NCI-H2029 (cell line): ENCODE measurements at regions not wholly inside any gene's neighbourhood (a gene's known extent, or its start where the extent isn't known, plus 50 kb on each side); places are given as distances from the start of the nearest gene placed in this dataset.
A peak's percentile ranks its signal among the peaks of the same experiment; 100 is the strongest.
"Not testable (repeated sequence)": the region's sequence is repeated elsewhere in the genome, so short reads cannot be mapped to it uniquely, and the experiment has no call there.

Source experiments
- DNase-seq: peaks from one replicate; lab custom pipeline; 2025; lab: John Stamatoyannopoulos, UW

DNA sequence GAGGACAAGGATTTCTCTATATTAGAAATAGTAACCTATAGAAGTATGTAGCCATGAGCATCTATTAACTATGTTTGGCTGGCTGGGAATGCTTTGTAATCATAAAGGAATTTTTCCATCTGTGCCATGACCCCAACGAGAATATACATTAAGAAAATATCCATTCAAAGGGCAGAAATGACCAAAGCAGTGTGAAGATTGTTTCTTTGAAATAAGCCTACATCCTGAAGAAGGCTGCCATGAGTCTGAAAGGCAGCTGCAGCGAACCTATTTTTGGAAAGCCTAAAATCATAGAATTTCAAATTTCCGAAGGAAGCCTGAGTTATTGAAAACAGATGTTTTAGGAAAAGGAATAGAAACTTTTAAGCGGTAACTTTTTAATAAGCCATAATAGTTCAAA, 244.2 kb upstream of the FOXK1 start:
- no peak for DNase-seq

DNA sequence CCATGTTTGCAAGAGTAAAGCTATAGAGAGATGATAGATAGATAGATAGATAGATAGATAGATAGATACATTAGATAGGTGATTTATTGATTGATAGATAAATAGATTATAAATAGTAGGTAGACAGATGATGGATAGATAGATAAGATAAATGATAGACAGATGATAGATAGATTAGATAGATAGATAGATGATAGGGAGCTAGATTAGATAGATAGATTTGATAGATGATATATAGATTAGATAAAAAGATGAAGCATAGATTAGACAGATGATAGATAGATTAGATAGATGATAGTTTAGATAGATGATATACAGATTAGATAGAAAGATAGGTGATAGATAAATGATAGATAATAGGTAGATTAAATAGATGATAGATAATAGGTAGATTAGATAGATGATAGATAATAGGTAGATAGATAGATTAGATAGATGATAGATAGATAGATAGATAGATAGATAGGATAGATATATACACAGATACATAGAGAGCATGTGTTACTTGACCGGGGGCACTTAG, 243.3 kb upstream of the FOXK1 start:
- no peak for DNase-seq

DNA sequence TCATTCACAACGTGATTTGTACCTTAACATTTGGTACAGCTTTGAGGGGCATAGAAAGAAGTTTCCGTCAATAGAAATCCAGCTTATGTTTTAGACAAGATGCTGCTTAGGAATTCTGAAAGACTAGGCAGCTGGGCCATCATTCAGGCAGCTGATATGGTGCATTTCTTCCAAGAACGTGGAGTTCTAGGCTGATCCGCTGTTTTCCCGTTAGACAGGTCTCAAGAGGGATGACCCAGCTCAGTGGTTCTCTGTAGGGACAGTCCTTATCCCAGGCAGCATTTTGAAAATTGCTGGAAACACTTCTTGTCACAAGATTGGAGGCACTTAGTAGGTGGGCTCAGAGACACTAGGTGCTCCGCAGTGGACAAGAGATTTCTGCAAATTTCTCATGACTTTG, 242.7 kb upstream of the FOXK1 start:
- DNase-seq = no peak

DNA sequence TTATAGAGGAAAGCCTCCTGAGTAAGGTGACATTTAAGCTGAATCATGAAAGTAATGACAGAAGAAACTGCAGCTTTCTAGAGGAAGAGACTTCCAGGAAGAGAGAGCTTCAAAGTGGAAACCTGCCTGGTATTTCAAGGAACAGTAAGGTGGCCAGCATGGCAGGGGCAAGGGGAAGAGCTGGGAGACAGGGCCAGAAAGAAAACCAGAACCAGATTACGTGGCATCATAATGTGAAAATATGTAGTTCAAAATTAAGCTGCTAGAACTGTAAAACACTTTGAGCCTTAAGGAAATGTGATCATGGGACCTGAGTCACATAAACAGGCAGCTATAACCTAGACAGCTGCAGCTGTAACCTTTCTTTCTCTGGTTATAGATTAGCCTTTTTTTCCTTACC, 238.0 kb upstream of the FOXK1 start:
- no peak for DNase-seq

DNA sequence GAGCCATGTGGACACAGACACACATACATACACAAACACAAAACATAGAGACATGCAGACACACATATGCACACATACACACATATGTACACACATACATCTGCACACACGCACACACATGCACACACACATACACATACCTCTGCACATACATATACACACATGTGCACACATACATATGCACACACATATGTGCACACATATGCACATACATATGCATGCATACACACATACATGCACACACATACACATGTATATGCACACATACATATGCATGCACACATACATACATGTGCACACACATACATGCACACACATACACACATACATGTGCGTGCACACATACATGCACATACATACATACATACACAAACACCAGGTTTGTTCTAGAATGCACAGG, 236.3 kb upstream of the FOXK1 start:
- no peak for DNase-seq

DNA sequence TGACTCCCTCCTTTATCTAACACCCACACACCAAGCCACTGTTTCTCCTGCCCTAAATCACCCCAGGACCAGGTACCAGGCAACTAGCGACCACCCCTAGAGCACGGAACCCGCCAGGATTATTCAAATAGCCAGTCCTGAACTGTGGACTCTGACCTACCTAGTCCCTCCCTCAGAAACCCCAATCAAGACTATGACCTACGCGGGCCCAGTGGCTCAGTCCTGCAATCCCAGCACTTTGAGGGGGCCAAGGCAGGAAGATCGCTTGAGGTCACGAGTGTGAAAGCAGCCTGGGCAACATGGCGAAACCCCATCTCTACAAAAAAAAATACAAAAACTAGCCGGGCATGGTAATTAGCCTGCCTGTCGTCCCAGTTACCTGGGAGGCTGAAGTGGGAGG, 232.8 kb upstream of the FOXK1 start:
- DNase-seq = no peak

DNA sequence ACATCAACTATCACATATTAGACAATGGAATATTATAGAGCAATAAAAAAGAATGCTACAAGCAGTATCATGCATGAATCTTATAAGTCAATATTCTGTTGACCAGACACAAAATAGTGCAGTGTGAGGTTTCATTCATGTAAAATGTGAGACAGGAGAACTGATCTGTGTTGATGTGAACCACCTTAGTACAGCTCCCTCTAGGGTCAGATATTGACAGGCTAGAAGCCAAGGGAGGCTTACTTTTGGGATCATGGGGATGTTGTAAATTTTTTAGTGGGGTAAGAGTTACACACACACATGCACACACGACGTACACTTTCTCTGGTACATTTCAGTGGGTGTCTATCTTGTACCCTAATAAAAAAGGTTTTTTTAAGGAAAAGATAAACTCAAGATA, 231.6 kb upstream of the FOXK1 start:
- no peak for DNase-seq

DNA sequence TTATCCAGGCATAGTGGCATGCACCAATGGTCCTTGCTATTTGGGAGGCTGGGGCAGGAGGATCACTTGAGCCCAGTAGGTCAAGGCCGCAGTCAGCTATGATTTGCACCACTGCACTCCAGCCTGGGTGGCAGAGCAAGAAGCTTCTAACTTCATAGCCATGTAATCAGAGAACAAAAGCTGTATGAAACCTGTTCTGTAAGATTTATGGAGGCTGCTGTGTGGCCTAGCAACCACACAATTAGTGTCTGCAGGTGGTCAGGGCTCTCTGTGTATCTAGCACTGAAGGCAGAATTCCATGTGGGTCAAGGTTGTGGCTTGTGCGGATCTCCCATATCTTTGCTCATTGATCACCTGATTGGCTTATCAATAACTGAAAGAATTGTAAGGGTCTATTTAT, 221.5 kb upstream of the FOXK1 start:
- DNase-seq = no peak

DNA sequence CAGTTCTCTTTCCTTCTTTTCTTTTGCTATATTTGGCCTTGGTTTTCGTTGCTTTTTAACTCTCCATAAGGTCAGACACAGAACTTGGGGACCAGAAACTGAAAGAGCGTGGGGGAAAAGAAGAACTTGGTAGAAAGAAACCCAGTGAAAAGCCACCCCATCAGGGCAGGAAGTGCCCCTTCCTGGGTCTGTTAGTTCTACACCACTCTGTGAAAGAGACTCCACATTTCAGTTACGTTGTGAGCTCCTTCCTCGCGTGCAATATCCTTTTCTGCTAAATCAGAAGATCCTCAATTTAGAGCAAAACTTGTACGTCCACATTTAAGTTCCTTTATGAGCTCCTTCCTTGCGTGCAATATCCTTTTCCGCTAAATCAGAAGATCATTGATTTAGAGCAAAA, 220.6 kb upstream of the FOXK1 start:
- DNase-seq = no peak

DNA sequence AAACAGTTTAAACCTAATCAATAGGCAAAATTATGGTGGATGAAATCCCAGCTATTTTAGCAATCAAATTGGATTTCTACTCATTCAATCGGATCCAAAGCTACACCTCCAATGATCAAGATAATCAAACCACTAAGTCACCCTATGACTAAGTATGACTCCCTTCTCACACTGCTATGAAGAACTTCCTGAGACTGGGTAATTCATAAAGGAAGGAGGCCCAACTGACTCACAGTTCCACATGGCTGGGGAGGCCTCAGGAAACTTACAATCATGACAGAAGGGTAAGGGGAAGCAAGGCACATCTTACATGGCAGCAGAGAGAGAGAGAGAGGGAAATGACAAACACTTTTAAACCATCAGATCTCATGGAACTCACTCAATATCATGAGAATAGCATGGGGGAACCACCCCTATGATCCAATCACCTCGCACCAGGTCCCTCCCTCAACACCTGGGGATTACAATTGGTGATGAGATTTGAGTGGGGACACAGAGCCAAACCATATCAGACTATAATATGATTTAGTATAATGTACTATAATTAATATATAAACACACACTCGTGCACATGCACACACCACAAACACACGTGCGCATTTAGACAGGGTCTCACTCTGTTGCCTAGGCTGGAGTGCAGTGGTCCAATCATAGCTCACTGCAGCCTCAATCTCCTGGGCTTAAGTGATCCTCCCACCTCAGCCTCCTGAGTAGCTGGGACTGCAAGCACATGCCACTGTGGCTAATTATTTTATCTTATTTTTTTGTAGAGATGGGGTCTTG, 213.6 kb upstream of the FOXK1 start:
- DNase-seq = no peak

DNA sequence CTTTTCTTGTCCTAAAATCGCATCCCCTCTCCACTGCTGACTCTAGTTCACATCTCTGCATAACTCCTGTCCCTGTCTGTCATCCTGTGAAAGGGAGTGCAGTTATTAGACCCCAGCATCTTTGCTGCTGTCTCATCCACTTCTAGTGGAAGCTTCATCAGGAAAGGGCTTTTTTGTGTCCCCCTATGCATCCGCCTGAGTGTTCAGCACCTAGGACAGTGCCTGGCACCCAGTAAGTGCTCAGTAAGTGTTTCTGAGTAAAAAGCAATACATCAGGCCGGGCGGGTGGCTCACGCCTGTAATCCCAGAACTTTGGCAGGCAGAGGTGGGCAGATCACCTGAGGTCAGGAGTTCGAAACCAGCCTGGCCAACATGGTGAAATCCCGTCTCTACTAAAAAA, 211.8 kb upstream of the FOXK1 start:
- DNase-seq = no peak

DNA sequence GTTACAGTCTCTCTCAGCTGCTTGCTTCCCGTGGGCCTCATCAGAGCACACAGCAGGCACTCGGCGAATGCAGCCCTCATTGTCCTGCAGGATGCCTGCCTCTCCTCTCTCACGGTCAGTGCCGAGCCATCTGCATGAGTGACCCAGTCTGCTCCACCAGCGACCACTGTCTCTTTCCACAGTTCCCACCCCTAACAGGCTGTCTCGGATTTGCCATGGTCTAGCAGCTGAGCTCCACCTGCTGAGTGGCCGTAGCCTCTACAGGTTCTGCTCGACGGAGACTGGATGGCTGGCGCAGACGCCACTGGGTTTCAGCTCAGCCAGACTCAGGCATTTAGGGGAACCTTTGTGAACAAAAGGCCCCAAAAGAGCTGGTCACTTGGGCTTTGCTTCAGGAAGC, 209.4 kb upstream of the FOXK1 start:
- DNase-seq = no peak

DNA sequence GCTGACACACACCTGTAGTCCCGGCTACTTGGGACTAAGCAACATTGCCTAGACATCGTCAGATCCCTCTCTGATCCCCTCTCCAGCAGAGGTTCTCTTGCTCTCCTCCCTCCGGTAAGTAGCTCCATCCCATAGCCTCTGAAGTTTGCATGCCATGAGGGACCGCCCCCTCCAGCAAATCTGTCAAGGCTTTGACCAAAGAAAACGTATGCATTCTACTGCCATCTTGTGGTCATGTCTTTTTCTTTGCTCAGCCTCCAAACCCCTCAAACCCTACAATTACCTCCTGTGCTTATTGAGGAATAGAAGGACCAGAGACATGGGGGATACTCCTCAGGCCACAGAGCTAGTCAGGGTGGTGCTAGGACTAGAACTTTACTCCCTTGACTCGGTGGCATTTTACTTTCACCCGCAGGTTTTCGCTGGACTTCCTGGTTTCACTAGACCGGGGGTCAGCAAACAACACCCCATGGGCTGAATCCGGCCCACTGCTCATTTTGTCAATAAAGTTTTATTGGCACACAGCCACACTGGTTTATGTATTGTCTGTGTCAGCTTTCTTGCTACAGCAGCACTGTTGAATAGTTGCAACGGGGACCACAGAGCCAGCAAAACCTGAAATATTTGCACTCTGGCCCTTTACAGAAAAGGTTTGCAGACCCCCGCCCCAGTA, 202.6 kb upstream of the FOXK1 start:
- peak; percentile 55 for DNase-seq

DNA sequence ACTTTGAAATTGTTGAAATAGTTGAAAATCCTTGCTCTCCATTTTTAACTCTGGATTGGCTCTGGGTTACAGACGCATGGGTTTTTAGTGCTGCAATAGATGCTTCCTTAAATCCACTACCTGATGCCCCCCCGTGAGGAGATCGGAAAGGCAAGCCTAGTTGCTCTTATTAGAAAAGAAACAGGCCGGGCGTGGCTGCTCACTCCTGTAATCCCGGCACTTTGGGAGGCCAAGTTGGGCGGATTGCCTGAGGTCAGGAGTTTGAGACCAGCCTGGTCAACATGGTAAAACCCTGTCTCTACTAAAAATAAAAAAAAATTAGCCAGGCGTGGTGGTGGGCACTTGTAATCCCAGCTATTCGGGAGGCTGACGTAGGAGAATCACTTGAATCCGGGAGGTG, 202.0 kb upstream of the FOXK1 start:
- DNase-seq = not testable (repeated sequence)

DNA sequence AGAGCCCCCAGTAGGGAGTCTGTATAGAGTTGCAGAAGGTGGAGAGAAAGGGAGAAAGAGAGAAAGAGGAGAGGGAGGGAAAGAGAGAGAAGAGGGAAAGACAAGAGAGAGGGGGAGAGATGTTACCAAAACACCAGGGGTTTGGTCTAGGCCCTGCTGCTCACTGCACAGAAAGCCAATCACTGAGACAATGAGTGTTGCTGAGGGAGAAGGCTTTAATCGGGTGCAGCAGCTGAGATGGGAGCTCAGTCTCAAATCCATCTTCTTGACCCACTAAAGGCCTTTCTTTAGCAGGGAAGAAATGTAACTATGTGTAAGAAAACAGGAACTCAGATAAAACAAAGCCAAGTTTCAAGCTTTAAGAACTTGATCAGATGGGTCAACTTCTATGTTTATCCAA, 198.2 kb upstream of the FOXK1 start:
- DNase-seq = no peak

DNA sequence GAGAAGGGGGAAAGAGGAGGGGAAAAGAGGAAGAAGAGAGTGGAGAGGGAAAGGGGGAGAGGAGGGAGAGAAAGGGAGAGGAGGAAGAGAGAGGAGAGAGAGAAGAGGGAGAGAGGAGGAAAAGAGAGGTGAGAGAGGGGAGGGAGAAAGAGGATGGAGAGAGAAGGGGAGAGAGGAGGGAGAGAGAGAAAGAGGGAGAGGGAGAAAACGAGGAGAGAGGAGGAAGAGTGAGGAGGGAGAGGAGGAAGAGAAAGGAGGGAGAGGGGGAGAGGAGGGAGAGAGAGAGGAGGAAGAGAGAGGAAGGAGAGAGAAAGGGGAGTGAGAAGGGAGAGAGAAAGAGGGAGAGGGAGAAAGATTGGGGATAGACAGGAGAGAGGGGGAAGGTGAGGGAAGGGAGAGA, 197.6 kb upstream of the FOXK1 start:
- DNase-seq = no peak

DNA sequence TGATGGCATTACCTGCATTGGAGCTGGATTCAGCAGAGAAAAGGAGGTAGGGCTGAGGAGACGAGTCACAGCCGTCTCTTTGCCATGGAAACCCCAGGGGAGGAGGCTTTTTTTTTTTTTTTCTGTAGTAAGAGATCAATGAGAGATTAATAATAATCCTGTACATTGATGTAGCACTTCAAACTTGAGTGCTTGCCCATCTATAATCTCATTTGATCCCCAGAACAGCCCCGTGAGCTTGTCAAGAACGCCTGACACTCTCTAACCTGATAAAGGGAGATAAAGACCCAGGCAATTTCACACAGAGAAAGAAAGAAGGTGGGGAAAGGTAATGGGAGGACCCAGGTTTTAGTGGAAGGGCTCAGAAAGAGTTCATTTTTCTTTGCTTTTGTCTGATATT, 195.2 kb upstream of the FOXK1 start:
- no peak for DNase-seq

DNA sequence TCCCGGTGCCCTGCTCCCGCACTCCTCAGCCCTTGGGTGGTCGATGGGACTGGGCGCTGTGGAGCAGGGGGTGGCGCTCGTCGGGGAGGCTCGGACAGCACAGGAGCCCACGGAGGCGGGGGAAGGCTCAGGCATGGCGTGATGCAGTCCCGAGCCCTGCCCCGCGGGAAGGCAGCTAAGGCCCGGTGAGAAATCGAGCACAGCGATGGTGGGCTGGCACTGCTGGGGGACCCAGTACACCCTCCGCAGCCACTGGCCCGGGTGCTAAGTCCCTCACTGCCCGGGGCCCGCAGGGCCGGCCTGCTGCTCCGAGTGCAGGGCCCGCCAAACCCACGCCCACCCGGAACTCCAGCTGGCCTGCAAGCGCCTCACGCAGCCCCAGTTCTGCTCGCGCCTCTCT, 185.2 kb upstream of the FOXK1 start:
- not testable (repeated sequence) for DNase-seq

DNA sequence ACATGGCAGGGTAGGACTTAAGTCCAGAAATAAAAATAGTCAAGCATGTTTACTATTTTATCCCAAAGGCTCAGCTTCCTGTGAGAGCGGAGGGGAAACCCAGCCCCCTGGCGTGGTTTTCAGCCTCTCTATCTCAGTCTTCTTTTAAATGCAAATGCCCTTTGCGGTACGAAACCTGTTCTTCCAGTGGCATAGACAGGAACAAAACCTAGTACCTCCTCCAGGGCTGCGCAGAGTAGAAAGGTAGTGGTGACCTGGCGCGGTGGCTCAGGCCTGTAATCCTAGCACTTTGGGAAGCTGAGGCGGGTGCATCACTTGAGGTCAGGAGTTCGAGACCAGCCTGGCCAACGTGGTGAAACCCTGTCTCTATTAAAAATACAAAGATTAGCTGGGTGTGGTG, 181.3 kb upstream of the FOXK1 start:
- DNase-seq = no peak

DNA sequence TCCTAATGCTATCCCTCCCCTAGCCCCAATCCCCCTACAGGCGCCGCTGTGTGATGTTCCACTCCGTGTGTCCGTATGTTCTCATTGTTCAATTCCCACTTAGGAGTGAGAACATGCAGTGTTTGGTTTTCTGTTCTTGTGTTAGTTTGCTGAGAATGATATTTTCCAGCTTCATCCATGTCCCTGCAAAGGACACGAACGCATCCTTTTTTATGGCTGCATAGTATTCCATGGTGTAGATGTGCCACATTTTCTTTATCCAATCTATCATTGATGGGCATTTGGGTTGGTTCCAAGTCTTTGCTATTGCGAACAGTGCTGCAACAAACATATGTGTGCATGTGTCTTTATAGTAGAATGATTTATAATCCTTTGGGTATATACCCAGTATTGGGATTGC, 174.2 kb upstream of the FOXK1 start:
- DNase-seq = not testable (repeated sequence)

DNA sequence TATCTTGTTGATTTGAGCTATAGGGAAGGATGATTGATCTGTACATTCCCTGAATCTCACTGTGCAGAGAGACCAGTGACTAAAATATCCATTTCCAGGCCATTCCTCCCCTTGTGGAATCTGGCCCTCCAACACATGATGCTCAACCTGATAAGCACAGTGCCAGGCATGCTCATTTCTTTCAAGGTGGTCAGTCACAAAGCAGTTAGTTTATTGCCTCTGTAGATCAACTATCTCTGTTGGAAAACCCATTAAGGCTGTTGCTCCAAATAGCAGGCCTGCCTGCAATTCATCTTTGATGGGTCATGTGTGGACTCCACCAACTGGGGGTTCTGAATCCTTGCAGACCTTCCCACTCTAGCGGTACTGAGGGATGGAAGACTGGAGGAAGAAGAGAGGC, 168.6 kb upstream of the FOXK1 start:
- no peak for DNase-seq

DNA sequence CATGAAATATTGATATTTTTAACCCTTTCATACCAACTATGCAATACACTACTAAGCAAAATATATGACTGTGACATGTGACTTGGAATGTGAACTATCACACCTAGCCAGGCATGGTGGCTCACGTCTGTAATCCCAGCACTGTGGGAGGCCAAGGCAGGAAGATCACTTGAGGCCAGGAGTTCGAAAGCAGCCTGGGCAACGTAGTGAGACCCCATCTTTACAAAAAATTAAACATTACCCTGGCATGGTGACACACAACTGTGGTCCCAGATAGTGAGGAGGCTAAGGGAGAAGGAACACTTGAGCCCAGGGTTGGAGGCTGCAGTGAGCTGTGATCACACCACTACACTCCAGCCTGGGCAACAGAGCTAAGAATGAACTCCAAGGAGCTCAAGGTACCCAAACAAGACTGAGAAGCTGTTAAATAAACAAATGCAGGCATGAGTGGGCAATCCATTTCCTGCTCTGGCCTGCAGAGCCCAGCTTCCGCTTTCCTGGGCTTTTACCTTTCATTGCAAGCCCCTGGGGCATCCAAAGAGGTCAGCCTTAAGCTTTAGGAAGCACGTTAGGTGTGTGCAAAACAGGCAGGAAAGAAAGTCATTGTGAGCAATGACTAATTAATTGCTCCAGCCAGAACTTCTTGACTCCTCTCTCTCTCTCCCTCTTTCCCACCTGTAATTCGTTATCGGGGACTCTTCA, 162.1 kb upstream of the FOXK1 start:
- no peak for DNase-seq

DNA sequence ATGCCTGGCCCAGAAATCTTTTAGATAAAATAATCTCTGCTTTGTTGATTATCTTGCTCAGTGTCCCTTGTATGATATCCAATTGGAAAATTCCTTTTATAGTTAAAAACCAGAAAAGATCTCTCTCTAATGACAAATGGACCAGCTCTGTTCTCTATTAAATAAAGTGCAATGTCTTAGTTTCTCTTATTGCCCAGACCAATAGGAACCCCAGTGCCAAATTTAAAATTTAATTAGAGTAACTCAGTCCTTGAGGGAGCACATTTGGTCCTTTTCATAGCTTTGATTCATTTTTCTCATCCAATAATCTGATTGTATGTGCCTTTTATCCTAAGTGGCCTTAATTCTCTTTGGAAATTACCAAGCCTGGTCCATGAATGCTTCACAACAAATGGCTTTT, 158.9 kb upstream of the FOXK1 start:
- no peak for DNase-seq
